ENCODE measurements at regions not wholly inside any gene's neighbourhood (a gene's known extent, or its start where the extent isn't known, plus 50 kb on each side); places are given as distances from the start of the nearest gene placed in this dataset.

DNA sequence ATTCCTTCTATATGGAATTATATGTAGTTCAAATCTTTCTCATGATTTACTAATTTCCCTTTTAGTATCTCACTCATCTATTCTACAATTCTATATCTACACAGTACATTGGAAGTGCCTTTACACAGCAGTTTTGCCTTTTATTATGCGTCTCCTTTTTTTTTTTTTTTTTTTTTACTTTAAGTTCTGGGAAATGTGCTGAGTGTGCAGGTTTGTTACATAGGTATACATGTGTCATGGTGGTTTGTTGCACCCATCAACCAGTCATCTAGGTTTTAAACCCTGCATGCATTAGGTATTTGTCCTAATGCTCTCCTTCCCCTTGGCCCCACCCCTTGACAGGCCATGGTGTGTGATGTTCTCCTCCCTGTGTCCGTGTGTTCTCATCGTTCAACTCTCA, 1150.1 kb upstream of the PRR20A start:
- peaks cover 6% of the 10 kb centered on the region for H3K9me3 Mint-ChIP-seq
- H3K4me3 Mint-ChIP-seq: no peak overlapping the region
- no peaks in the 10 kb centered on the region for H3K36me3 Mint-ChIP-seq (ENCODE audit: low read depth)
- H3K4me1 Mint-ChIP-seq: no peaks in the 10 kb centered on the region
- no peaks in the 10 kb centered on the region for H3K27me3 Mint-ChIP-seq (ENCODE audit: low read depth, poor library complexity)
- TF ChIP-seq, protein P1, sequence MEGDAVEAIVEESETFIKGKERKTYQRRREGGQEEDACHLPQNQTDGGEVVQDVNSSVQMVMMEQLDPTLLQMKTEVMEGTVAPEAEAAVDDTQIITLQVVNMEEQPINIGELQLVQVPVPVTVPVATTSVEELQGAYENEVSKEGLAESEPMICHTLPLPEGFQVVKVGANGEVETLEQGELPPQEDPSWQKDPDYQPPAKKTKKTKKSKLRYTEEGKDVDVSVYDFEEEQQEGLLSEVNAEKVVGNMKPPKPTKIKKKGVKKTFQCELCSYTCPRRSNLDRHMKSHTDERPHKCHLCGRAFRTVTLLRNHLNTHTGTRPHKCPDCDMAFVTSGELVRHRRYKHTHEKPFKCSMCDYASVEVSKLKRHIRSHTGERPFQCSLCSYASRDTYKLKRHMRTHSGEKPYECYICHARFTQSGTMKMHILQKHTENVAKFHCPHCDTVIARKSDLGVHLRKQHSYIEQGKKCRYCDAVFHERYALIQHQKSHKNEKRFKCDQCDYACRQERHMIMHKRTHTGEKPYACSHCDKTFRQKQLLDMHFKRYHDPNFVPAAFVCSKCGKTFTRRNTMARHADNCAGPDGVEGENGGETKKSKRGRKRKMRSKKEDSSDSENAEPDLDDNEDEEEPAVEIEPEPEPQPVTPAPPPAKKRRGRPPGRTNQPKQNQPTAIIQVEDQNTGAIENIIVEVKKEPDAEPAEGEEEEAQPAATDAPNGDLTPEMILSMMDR (IDR thresholded peaks at IDR 0.05): no peak
- H3K27ac Mint-ChIP-seq: no peak overlapping the region
- no peak for DNase-seq

DNA sequence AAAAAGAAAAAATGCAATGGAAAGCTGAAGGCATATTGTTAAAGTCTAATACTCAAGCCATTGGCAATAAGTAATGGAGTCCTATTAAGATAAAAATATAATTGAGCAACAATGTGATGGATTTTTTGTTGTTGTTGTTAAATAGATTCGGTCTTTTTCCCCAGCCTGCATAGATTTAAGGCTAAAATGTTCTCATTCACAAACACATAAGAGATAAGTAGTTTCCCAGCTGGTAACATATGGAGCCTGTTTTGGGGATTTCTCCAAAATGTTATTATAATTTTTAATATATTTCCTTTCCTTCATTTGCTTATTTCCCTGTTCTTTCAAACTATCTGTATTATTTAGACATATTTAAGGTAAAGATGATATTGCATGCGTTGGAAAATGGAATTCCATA, 1149.1 kb upstream of the PRR20A start:
- no peak overlapping the region for H3K4me3 Mint-ChIP-seq
- no peaks in the 10 kb centered on the region for H3K36me3 Mint-ChIP-seq (ENCODE audit: low read depth)
- TF ChIP-seq, protein P1 (IDR thresholded peaks at IDR 0.05): no peak
- no peak overlapping the region for H3K27ac Mint-ChIP-seq
- no peaks in the 10 kb centered on the region for H3K4me1 Mint-ChIP-seq
- no peak for DNase-seq
- H3K9me3 Mint-ChIP-seq: peaks cover 3% of the 10 kb centered on the region
- H3K27me3 Mint-ChIP-seq (ENCODE audit: low read depth, poor library complexity): no peaks in the 10 kb centered on the region

DNA sequence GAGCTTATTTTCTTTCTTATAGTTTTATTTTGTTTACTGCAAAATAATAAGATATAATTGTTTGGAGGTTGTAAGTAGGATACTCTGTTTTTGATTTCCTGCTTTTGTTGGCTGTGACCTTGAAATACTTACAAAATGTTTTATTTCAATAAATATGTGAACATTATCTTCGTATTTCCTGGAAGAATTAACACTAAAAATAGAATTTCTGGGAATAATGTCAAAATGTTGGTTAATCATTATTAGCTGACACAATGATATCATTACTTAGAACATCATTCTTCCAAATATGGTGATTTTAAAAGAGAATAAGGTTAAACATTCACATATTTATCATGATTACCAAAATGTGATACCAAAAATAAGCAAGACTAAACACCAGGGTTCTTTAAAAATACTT, 1148.6 kb upstream of the PRR20A start:
- Mint-ChIP-seq H3K4me3 (no peak overlapping the region), H3K36me3 (ENCODE audit: low read depth) (no peaks in the 10 kb centered on the region), H3K27me3 (ENCODE audit: low read depth, poor library complexity) (no peaks in the 10 kb centered on the region), H3K27ac (no peak overlapping the region), H3K4me1 (no peaks in the 10 kb centered on the region), H3K9me3 (no peaks in the 10 kb centered on the region)
- TF ChIP-seq, protein P1 (IDR thresholded peaks at IDR 0.05): no peak
- no peak for DNase-seq

DNA sequence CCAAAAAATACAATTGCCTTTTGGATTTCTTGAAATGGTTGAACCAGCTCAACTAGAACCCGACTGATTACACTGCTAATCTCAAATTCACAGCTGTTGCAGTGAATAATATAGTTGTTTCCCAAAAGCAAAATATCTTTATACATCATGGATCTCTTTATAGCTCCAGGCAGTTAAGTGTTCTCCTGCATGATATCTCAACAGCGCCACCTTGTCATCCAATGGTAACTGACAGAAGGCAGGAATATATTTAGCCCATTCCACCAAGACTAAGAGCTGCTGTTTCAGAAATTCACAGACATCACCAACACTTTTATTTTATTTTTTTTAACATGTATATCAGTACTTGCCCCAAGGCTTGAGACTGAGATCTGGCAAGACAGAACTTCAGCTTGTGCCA, 1141.0 kb upstream of the PRR20A start:
- TF ChIP-seq, protein P1 (IDR thresholded peaks at IDR 0.05): peak; percentile 21
- Mint-ChIP-seq H3K4me3 (no peak overlapping the region), H3K27me3 (ENCODE audit: low read depth, poor library complexity) (no peaks in the 10 kb centered on the region), H3K9me3 (peaks cover 4% of the 10 kb centered on the region), H3K4me1 (no peaks in the 10 kb centered on the region), H3K36me3 (ENCODE audit: low read depth) (no peaks in the 10 kb centered on the region), H3K27ac (no peak overlapping the region)
- DNase-seq: no peak

DNA sequence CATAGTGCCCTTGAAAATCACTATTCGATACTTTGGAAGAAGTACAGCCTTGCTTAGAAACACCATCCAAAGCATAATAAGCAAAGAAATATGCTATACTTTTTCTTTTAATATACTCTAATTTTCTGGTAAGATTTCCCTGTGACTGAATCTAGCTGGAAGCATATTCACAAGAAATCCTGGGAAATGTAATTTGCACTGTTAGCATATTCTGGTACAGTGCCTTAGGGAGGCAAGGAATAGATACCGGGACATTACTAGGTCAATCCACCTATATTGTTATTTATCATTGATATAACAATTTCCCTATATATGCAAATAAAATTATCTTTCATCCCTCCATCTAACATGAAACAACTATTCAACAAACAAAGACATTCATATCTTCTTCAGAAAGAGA, 1131.3 kb upstream of the PRR20A start:
- no peaks in the 10 kb centered on the region for H3K27me3 Mint-ChIP-seq (ENCODE audit: low read depth, poor library complexity)
- no peak overlapping the region for H3K27ac Mint-ChIP-seq
- TF ChIP-seq, protein P1 (IDR thresholded peaks at IDR 0.05): no peak
- no peak for DNase-seq
- no peak overlapping the region for H3K4me3 Mint-ChIP-seq
- no peaks in the 10 kb centered on the region for H3K9me3 Mint-ChIP-seq
- no peaks in the 10 kb centered on the region for H3K4me1 Mint-ChIP-seq
- no peaks in the 10 kb centered on the region for H3K36me3 Mint-ChIP-seq (ENCODE audit: low read depth)

DNA sequence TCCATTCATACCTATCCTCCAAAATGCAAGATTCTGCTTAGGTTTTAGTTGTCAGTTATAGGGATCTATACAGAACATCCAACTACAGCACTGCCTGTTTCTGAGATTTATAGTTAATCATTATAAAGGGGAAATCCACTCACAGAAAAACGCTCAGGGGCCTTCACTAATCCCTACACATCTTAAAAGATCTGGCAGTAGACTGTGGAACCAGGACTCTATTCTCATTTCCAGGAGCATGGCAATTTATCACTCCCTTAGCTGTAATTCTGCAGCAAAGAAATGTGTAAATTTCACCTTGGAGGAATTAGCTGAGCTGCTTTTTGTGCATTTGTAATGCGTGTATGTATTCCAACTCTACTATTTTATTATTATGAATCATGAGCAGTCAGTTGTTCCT, 1128.1 kb upstream of the PRR20A start:
- H3K4me1 Mint-ChIP-seq: no peaks in the 10 kb centered on the region
- no peaks in the 10 kb centered on the region for H3K9me3 Mint-ChIP-seq
- TF ChIP-seq, protein P1 (IDR thresholded peaks at IDR 0.05): no peak
- no peak overlapping the region for H3K4me3 Mint-ChIP-seq
- no peaks in the 10 kb centered on the region for H3K36me3 Mint-ChIP-seq (ENCODE audit: low read depth)
- no peak overlapping the region for H3K27ac Mint-ChIP-seq
- no peak for DNase-seq
- no peaks in the 10 kb centered on the region for H3K27me3 Mint-ChIP-seq (ENCODE audit: low read depth, poor library complexity)
